Right lobe of liver (tissue), 6 donors: ENCODE measurements at regions not wholly inside any gene's neighbourhood (a gene's known extent, or its start where the extent isn't known, plus 50 kb on each side); places are given as distances from the start of the nearest gene placed in this dataset.
A peak's percentile ranks its signal among the peaks of the same experiment; 100 is the strongest.

Source experiments
- ATAC-seq, 4 donors: fragments of 200-7000 bp; cut with Tn5 transposase; one replicate each; pipeline ENCODE4 v1.9.1; 2020; ENCODE audit warnings: mild to moderate bottlenecking in 4 of 4, moderate library complexity in 4 of 4
- DNase-seq, 3 donors: peaks; one replicate each; pipeline ENCODE4 v3.0.0-alpha.2; 2020
- H3K27ac ChIP-seq, 3 donors: fragments of 200-600 bp; one replicate each; pipeline ENCODE4 v1.8.0; 2022
- H3K27me3 ChIP-seq, 2 donors: fragments of 200-600 bp; one replicate each; pipeline ENCODE4 v1.8.0; 2022
- H3K36me3 ChIP-seq, 4 donors: fragments of 200-600 bp; sonication (generic) in 1 of 4; one replicate each; pipeline versions ENCODE4 v1.5.1 to v1.8.0; 2017 to 2022; ENCODE audit warnings: control low read depth in 1 of 4
- H3K4me1 ChIP-seq, 4 donors: fragments of 200-600 bp; sonication (generic) in 1 of 4; one replicate each; pipeline versions ENCODE4 v1.5.1 to v1.8.0; 2017 to 2022; ENCODE audit warnings: control low read depth in 1 of 4
- H3K4me3 ChIP-seq, 3 donors: fragments of 200-600 bp; one replicate each; pipeline ENCODE4 v1.8.0; 2022
- H3K9me3 ChIP-seq, 4 donors: fragments of 200-600 bp; sonication (generic) in 1 of 4; one replicate each; pipeline versions ENCODE4 v1.5.1 to v1.8.0; 2017 to 2022; ENCODE audit warnings: control low read depth in 1 of 4
- POLR2A ChIP-seq: fragments of 450-650 bp; IDR thresholded peaks from one replicate; pipeline ENCODE4 v1.6.1; 2017; ENCODE audit warnings: antibody characterized with exemption, mild to moderate bottlenecking
- WGBS: methylation state at CpG from one replicate; pipeline ENCODE4 v1.1.6; 2018; ENCODE audit warnings: low coverage, low lambda C conversion rate; ENCODE audit not compliant: insufficient coverage; ENCODE audit errors: missing lambda C conversion rate; 5-methylcytosine and 5-hydroxymethylcytosine counted together
- intact Hi-C, 2 donors: fragments of 100-400 bp; cut with DNase I; formaldehyde crosslinking; loops; one replicate each; pipeline versions ENCODE4 v1.11.2 to v1.14.1; 2022
- TF ChIP-seq, protein P1 (sequence below), 4 donors: fragments of 200-600 bp in 3 of 4; fragments of 450-650 bp in 1 of 4; IDR thresholded peaks; one replicate each; pipeline versions ENCODE4 v1.5.1 to v1.8.0; 2016 to 2022; ENCODE audit warnings: antibody characterized with exemption in 4 of 4, mild to moderate bottlenecking in 2 of 4
- donor health status: DM: no; HTN: yes; CAD: no.
- donor health status: DM: no; HTN: no; CAD: no.
- donor health status: DM: no; HTN: no; CAD: no.
- donor health status: DM: no; HTN: yes; CAD: no.
- donor health status: DM: no; HTN: yes; CAD: no.

DNA sequence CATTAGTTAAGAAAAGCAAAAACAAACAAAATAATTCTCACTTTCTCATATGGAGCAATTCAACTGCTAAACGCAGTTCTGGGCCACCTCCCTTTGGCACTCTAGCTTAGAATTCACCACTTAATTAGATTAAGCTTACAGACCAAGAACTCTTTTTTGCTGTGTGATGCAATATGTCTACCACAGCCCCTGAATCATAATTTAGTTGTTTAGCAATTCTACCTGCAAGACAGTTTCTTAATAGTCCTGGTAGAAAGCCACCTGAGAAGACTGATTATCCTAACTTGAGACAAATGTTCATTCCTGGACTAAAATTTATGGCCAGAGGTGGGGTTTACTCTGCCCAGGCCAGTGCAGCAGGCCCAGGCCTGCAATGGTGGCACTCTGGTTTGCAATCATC lies 205.9 kb downstream of the HS3ST3A1 start:
- H3K36me3 ChIP-seq: no peaks in the 10 kb centered on the region
- WGBS: 87% methylated on average over 1 of the region's 1 CpG
- intact Hi-C loops: no loop called here
- no peaks in the 10 kb centered on the region for H3K27me3 ChIP-seq
- no peaks in the 10 kb centered on the region for H3K4me1 ChIP-seq
- ATAC-seq (no peak), DNase-seq (no peak)
- TF ChIP-seq, protein P1, sequence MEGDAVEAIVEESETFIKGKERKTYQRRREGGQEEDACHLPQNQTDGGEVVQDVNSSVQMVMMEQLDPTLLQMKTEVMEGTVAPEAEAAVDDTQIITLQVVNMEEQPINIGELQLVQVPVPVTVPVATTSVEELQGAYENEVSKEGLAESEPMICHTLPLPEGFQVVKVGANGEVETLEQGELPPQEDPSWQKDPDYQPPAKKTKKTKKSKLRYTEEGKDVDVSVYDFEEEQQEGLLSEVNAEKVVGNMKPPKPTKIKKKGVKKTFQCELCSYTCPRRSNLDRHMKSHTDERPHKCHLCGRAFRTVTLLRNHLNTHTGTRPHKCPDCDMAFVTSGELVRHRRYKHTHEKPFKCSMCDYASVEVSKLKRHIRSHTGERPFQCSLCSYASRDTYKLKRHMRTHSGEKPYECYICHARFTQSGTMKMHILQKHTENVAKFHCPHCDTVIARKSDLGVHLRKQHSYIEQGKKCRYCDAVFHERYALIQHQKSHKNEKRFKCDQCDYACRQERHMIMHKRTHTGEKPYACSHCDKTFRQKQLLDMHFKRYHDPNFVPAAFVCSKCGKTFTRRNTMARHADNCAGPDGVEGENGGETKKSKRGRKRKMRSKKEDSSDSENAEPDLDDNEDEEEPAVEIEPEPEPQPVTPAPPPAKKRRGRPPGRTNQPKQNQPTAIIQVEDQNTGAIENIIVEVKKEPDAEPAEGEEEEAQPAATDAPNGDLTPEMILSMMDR (IDR thresholded peaks at IDR 0.05): no peak
- TF ChIP-seq POLR2A: no peak
- H3K9me3 ChIP-seq: no peaks in the 10 kb centered on the region
- no peak overlapping the region for H3K27ac ChIP-seq
- H3K4me3 ChIP-seq: no peak overlapping the region

DNA sequence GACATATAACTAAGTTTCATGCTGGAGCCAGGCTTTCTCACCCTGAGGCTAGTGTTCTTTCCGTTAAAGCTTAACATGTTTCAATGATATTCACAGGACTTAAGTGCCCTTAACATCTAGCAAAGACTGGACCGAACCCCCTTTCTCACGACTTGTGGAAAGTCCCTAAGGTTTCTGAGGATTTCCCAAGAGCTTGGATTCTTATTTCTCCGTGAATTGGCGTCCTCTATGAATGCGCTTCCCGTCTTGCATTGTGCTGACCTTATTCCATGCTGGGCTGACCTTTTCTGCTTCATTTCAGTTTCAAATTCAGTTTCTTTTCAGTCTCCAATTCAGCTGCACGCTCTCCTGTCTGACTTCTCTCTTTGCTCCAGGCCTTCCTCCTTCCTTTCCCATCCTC lies 206.4 kb downstream of the HS3ST3A1 start:
- no peaks in the 10 kb centered on the region for H3K36me3 ChIP-seq
- no peak overlapping the region for H3K27ac ChIP-seq
- no peaks in the 10 kb centered on the region for H3K27me3 ChIP-seq
- TF ChIP-seq, protein P1 (IDR thresholded peaks at IDR 0.05): no peak
- no peak for TF ChIP-seq POLR2A
- H3K4me1 ChIP-seq: no peaks in the 10 kb centered on the region
- H3K9me3 ChIP-seq: no peaks in the 10 kb centered on the region
- intact Hi-C loops: no loop called here
- 76% methylated on average over 7 of the region's 8 CpGs for WGBS
- ATAC-seq (peak in 1 of 4 donors; percentile 58), DNase-seq (no peak)
- no peak overlapping the region for H3K4me3 ChIP-seq

DNA sequence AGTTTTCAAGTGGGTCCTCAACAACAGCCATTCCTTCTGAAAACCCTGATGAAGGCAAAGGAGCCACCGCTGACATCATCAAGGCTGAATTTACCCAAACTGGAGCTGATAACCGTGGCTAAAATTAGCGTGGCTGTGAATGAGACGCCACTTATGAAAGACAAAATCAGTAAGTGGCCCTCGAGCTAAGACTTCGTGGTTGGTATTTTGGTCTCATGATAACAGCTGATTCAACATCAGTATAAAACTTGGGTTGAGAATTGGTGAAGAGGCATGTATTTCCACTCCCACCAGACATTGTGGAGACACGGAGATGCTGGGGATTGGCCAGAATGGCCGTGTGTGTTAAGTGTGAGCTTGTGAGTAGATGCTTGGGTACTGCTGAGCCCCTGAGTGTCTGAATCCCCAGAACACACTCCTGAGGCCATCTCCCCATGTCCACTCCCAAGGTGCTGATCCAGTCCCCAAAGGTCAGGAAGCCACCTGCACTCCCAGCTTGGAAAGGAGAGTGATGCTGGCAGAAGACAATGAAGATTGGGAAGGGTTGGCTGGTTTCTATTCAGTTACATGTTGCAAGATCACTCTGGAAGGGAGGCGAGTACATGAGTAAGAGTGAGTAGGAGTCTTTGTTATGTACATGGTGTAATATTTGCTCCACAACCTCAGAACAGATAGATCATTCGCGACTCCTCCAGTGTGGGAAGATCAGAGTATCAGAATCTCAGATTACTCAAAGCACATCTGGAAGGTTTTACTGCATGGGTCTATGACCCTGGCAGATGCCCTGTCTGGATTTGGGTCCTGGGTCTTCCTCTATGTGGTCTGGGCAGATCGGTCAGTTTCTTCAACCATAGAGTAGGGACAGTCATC lies 207.7 kb downstream of the HS3ST3A1 start:
- Histone ChIP-seq H3K9me3 (no peaks in the 10 kb centered on the region), H3K4me3 (no peak overlapping the region), H3K27ac (no peak overlapping the region), H3K27me3 (no peaks in the 10 kb centered on the region), H3K36me3 (no peaks in the 10 kb centered on the region), H3K4me1 (no peaks in the 10 kb centered on the region)
- WGBS: 87% methylated on average over 10 of the region's 12 CpGs
- TF ChIP-seq, protein P1 (IDR thresholded peaks at IDR 0.05): no peak
- no peak for TF ChIP-seq POLR2A
- intact Hi-C loops: no loop called here
- DNase-seq: no peak
- ATAC-seq: no peak

DNA sequence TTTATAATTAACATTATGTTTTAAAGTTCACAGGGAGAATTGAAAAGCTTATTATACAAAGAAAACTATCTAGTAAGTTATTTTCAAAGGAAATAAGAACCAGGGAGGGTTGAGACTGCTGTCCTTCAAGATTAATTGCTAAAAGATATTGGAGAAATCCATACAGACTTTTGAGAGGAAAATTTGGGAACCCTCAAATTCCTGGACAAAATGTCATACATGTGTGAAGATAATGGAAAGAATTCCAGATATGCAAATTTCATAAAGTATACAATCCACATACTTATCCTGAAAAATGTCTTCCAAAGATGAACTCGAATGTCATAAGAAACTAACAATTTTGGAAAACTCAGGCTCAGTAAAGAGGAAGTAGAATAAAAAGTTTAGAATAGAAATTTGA lies 213.8 kb downstream of the HS3ST3A1 start:
- DNase-seq (no peak), ATAC-seq (no peak)
- Histone ChIP-seq H3K27me3 (no peaks in the 10 kb centered on the region), H3K9me3 (no peaks in the 10 kb centered on the region), H3K27ac (no peak overlapping the region), H3K36me3 (no peaks in the 10 kb centered on the region), H3K4me3 (no peak overlapping the region), H3K4me1 (no peaks in the 10 kb centered on the region)
- intact Hi-C loops: no loop called here
- TF ChIP-seq, protein P1 (IDR thresholded peaks at IDR 0.05): no peak
- no peak for TF ChIP-seq POLR2A
- 39% methylated on average over 1 of the region's 1 CpG for whole genome bisulfite sequencing
